ENCODE measurements at regions not wholly inside any gene's neighbourhood (a gene's known extent, or its start where the extent isn't known, plus 50 kb on each side); places are given as distances from the start of the nearest gene placed in this dataset.

DNA sequence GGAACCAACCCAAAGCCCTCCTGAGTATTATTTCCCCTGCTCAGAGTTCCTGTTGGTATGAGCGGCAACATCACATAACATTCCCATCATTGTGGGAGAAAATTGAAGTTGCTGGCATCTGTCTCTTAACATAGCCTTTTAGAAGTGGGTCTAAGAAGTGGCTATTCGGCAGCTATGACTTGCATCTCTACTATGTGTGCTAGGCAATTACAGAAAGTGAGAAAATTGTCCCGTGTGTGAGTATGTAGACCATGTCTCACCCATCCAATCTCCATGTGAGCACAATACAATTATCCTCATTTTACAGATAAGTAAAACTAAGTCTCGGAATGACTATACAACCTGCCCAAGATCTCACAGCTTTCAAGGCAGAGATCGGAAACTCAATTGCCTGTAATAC lies 239.4 kb upstream of the ZNF462 start:
- DNase-seq = no peak

DNA sequence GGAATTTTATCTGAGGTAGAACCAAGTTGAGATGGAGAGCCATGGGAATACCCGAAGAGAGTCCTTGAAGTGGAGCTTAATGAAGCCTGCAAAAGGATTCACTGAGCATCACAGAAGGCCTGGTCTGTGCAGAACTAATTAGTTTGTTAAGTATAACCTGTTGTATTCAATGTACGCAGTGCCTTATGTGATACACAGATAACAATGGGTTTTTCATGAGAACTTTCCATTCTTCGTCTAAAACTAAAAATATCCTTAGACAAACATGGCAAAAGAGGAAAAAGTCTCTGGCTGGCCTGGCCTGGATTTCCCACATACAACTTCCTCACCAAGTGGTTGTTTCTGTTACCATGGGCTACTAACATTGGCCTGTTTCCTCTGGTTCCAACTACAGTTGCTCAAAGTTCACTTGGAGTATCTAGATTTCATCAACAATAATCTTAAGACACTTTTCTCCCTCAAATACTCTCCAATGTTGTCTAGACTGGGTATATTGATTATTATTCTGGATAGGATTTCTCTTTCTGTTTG lies 237.6 kb upstream of the ZNF462 start:
- DNase-seq = no peak

DNA sequence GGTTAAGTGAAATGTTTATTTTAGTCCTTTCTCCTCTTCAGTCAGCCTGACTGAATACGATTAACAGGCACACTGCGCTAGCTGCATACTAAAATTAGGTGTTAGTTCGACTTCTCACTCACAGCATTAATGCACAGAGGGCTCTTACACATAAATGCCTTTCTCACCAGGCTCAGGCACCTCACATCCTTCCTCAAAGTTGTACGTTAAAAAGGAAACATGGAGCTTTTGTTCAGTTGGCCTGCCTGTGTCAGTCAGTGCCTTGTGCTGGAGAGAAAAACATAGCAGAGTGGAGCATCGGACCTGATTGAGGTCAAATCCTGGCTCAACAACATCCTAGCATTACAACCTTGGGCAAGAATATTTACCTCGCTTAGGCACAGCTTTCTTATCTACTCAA lies 236.0 kb upstream of the ZNF462 start:
- no peak for DNase-seq

DNA sequence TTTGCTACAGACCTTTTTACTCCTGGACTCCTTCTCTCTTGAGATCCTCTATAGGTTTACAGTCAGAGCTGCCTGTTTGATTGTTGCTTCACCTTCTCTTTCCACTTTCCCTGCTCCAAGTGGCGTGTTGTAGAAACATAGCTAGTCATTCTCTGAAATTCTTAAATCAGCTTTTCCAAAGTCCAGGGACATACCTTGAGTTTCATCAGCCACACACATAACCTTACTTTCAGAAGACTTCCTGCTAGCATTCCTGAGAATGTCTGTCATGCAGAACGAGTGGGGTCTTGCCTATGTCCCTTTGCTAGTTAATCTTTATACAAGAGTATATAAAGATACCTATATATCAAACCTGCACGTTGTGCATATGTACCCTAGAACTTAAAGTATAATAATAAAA lies 230.3 kb upstream of the ZNF462 start:
- no peak for DNase-seq

DNA sequence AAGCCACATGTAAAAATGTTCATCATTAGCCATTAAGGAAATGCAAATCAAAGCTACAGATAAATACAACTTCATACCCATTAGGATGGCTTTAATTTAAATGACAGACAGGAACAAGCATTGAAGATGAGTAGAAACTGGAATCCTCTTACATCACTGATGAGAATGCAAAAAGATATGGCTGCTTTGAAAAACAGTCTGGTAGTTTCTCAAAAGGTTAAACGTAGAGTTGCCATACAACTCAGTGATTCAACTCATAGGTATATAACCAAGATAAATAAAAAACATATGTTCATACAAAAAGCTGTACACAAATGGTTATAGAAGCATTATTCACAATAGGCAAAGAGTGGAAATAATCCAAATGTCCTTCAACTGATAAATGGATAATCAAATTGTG lies 228.8 kb upstream of the ZNF462 start:
- DNase-seq = no peak

DNA sequence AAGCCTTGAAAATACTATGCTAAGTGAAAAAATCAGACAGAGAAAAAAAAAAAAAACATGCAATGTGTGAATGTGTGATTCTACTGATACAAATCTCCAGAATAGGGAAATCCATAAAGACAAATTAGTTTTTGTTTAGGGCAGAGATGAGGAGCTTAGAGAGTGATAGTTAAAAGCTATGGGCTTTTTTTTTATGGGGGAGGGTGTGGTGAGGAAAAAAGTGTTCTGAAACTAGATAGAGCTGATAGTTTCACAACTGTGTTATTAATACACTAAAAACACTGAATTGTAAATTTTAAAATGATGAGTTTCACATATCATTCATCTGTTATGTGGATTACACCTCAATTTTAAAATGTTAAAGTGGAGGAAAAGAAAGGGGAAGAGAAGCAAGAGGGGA lies 228.3 kb upstream of the ZNF462 start:
- no peak for DNase-seq

DNA sequence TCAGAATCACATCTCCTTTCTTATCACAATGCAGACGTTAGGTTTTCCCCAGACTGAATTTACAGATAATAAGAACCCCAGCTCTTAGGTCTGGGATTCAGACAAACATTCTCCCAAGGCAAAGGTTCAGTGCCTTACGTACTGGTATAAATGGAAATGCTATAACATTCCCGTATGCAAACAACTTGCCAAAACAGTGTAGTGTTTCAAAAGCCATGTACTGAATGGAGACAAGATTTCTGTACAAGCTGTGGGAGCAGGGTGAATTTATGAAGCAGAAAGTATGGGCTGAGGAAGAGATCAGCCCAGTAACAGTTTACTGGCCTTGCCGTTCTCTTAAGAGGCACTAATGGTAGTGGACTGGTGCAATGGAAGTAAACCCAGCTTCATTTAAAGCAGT lies 225.5 kb upstream of the ZNF462 start:
- DNase-seq = no peak

DNA sequence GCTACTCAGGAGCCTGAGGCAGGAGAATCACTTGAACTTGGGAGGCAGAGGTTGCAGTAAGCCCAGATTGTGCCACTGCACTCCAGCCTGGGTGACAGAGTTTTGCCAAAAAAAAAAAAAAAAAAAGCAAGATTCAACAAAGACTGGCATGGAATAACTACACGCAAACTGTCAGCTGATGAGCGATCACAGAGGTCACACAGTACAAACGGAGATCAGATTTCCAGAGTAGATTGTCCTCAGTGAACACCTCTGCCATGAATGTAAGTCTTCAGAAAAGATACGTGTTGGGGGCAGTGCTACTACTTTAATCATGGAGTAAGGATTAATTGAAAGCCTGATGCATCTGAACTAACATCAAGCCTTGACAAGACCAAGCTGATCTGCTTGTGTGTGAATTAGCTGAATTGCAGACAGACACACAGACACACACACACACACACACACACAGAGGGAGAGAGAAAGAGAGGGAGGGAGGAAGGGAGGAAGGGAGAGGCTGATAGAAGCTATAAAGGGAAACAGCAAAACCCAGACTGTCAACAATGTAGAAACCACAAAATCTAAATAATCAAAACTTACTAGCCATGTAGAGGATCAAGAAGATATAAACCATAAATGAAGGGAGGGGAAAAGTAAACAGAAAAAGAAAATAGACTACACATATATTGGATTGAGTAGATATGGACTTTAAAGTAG lies 222.9 kb upstream of the ZNF462 start:
- no peak for DNase-seq

DNA sequence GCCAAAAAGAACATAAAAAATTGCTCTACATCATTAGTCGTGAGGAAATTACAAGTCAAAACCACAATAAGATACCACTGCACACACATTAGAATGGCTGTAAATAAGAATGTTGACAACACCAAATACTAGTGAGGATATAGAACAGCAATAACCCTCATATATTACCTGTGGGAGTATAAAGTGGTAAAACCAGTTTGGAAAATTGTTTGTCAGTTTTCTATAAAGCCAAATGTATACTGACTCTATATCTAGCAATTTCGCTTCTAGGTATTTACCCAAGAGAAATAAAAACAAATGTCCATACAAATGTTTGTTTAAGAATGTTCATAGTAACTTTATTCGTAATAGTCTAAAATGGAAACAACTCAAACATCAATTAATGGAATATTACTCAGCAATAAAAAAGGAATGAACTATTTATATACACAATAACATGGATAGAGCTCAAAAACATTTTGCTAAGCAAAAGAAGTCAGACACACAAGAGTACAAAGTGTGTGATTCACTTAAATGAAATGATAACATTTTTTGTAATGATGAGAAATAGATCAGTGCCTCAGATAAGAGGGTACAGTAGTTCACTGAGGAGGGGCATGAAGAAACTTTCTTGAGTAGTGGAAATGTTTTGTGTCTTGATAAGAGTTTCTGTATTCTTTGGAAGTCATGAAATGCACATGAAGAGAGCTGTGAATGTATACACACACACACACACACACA lies 219.6 kb upstream of the ZNF462 start:
- no peak for DNase-seq

DNA sequence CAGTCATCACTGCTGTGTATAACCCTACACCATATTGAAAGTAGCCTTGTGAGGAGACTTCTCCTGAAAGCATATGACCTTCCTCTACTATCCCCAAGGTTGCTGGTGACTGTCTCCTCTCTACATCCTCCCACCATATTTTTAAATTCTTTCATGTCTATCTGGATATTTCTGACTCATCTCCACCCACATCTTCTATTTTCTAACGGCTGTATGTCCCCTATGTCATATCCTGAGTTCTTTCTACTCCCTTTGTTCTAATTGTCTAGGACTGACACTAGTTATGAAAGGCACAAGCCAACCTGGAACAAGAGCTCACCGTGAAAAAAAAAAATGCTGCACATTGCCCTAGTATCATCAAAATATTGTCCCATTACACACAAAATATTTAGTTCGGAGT lies 218.3 kb upstream of the ZNF462 start:
- DNase-seq = no peak

DNA sequence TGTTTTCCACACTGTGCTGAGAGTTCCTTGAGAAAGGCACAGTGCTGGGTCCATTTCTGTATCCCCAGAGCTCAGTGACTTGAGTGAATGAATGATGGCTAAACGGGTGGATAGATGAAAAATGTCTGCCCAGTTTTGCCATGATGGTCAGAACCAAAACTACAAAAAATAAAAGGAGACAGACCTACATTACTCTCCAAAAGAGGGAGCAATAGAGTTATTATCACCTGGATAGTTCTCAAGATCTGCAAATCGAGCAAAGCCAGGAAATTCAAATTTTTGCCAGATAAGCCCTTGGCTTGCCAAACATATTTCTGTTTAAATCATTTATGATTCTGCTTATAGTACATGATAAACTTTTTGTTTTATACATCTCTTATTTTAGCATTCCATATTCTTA lies 214.2 kb upstream of the ZNF462 start:
- no peak for DNase-seq

DNA sequence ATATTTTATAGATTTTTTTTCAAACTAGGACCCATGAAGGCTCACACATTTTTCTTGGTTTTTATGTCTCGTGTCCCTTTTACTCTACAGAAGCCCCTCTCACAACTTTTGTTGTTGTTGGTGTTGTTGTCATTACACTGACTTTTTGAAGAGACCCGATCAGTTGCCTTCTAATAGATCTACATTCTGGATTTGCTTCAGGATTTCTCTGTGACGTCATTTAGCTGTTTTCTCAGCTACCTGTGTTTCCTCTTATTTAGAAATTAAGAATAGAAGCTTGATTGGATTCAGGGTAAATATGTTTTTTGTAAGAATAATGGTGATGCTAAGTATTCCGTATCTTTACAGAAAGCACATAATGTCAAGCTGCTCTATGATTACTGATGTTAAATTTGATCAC lies 213.3 kb upstream of the ZNF462 start:
- DNase-seq = no peak

DNA sequence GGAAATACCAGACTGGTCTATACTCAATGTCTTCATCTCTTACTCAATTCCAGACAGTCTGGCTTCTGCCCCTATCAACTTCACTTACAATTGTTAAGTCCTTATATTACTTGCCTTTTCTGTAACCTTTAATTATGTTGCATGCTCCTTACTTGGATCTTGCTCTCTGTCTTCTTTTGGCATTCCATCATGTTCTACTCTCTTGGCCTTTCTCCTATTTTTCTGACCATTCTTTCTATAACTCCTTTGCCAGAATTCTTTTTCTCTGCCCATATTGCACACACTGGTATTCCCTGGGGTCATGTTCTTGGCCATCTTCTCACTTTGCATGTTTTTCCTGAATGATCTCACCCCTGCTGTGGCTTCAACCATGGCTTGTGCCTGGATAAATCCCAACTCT lies 209.8 kb upstream of the ZNF462 start:
- no peak for DNase-seq

DNA sequence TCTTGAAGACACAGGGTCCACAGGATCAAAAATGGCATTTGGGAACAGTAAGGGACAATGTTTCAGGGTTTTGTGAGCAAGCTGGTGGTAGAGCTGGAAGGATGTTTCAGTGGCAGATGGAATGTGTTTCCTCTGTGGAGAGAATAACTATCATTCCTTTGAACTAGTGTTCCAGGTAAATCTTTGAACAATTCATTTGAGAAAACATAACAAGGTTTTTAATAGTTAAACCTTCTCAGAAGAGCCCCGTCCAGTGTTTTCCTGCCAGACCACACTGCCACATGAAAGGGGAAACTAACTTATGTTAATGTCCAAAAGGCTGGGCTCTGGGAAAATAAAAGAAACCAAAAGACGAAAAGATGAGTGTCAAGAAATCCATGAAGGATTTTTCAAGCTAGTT lies 207.0 kb upstream of the ZNF462 start:
- no peak for DNase-seq

DNA sequence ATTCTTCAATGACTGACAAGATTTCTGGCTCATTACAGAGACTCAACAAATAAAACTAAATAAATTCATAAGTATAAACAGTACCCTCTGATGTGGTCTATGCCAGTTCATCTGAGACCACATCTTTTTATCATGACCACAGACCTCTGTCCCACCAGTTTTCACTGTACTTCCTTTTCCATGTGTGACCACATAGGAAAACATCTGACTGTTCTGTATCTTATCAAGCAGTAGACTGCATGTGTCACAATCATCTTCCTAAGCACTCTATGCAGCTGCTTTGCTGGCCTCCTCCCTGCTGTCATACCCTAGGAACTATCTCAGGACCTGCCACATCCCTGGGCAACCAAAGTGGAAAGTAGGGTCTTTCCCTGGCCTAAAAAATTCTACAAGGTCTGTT lies 205.0 kb upstream of the ZNF462 start:
- DNase-seq = no peak

DNA sequence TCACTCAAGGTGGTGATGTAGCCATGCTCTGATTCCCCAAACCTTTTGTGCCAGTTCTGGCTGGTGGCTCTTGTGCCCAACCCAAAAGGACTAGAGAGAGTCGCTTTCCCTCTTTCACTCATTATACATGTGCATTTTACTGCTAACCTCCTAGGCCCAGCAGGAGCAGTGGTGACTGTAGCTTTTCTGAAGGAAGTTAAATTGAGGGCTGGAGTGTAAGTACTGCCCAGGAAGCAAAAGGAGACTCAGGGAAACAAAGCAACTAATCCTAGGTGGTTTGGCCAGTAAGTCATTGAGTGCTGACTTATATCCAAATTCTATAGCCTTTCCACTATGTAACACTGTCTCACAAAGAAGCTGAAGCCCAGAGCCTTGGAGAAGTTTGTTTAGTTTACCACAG lies 194.4 kb upstream of the ZNF462 start:
- DNase-seq = no peak

DNA sequence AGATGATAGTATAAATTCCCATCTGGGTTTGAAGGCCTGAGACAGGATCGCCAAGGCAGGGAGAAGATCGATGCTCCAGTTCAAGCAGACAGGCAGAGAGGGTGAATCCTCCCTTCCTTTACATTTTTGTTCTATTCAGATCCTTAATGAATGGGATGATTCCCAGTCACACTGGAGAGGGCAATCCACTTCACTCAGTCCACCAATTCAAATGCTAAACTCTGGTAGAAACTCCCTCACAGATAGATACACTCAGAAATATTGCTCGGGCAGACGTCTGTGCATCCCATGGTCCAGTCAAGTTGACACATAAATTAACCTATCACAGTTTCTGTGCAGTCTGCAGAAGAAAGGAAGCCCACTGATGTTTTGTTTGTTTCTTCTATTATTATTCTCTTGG lies 193.1 kb upstream of the ZNF462 start:
- no peak for DNase-seq

DNA sequence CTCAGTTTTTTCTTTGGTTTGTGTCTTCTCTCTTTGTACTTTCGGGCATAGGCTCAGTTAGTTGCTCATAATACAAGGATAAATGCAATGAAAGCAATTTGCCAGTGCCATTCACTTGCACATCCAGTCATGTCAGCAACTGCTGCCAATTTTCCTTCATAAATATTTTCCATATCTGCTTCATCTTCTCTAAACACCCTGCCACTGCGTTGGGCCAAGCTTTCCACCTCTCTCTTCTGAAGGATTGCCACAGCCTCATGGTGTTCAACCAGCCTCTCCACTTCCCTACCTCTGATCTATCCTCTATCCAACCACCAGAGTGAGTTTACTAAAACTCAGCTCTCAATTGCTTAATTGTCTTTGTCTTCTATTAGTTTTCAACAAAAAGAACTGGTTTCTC lies 192.5 kb upstream of the ZNF462 start:
- no peak for DNase-seq

DNA sequence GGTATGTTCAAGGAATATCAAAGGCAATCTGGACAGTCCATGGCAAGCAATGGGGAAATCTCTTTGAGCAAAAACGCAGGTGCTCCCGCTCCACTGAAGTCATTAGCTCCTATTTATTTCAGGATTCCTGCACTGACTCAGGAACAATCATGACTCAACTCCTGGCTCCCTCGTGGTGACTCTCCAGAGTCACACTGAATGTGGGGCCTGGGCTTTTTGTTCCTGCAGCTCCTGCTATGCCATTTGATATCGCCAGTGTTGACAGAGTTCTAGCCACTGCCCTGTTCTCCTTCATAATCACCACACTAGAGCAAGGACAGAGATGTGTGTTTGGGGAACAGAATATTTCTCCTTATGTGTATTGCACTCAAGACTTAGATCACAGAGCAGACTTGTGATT lies 187.2 kb upstream of the ZNF462 start:
- DNase-seq = no peak

DNA sequence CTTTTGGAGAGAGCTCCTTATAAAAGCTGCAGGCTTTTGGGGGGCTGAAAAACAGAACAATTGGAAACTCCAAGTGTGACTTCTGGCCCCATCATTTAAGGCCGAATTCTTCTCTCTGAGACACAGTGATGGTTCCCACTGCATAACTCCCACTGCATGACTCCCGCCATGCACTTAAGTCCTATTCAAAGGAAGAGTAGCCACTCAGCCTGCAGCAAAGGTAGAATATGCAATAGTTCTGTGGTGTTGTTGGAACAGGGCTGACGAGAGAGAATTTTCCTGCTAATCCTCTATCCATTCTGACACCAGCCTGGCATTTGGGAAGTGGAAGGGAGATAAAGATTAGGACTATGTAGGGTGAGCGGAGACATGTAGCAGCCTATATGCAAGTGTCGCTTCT lies 185.6 kb upstream of the ZNF462 start:
- no peak for DNase-seq

DNA sequence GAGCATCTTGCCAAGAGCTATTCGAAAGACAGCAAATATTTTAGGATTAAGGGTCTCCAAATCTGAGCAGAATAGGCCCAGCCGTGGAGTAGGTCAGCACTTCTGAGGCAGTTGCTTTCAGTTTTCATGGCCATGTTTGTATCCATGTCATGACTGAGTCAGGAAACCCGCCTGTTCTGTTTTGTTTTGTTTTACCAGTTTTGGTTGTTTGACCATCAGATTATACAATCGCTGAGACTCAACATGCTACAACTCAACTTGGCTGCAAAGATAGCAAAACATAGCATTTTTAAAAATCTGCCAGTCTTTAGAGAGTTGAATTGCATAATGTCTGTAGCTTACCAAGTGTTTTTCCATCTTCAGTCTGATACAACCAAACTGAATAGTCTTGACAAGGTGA lies 185.1 kb upstream of the ZNF462 start:
- DNase-seq = no peak

DNA sequence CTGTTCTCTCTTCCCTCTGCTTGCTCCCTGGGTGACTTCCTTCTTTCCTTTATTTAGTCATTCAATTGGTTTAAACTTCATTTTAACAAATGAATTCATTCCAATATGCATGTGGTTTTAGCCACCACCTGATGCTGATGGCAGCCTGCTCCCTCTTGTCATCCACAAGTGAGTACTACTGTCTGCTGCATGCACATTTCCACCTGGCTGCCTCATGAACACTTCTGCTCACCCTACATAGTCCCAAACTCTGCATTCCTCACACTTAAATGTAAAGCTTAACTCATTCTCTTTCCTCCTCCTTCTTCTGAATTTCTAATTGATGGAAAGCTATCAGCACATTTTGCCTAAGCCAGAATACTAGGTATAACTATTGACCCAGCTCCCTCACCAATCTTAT lies 184.7 kb upstream of the ZNF462 start:
- no peak for DNase-seq

DNA sequence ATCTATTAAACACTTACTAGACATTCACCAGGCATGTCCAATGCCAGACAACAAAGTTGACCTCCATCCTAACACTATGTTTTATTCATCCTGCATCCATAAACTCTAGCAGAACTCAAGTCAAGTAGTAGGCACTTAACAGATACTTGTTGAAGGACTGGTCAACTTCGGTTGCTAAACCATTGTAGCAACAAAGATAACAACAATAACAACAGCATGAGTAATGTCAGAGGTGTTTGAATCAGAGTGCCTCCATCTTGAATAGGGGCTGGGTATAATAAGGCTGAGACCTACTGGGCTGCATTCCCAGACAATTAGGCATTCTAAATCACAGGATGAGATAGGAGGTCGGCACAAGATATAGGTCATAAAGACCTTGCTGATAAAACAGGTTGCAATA lies 180.5 kb upstream of the ZNF462 start:
- DNase-seq = no peak

DNA sequence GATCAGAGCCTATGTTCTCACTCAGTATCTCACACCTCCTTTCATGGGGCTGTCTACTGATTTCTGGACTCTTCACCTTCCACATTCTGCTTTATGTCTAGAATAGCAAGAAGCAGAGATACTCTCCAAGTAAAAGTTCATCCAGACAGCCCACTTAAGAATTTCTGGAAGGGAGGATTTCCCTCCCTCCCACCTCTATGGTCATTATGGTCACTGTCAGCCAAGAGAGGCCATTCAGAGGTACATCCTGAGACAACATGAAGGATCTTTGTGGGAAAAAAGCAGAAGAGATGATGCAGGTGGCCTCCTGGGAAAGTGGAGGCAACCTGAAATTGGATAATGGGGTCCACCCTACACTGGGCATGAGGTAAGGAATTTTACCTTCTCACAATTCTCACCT lies 179.5 kb upstream of the ZNF462 start:
- peak; percentile 31 for DNase-seq
